Astrocyte of the cerebellum (primary cell): ENCODE measurements at regions not wholly inside any gene's neighbourhood (a gene's known extent, or its start where the extent isn't known, plus 50 kb on each side); places are given as distances from the start of the nearest gene placed in this dataset.

Experiments used
- DNase-seq: peaks from one replicate; pipeline ENCODE4 v3.0.0-alpha.2; 2011; ENCODE audit warnings: low read depth
- H3K4me3 ChIP-seq: 2 replicates; pipeline ENCODE4 v1.5.1; 2011; ENCODE audit warnings: mild to moderate bottlenecking, low read depth, low read length, moderate library complexity
- CTCF ChIP-seq: IDR thresholded peaks from 2 replicates; pipeline ENCODE4 v1.5.1; 2012; ENCODE audit warnings: low read length, low read depth, moderate library complexity, mild to moderate bottlenecking; ENCODE audit errors: missing control alignments
- in situ Hi-C: cut with HindIII; loops from 2 replicates; pipeline ENCODE4 v1.10.0; 2017; ENCODE audit warnings: low sequenced_read_pairs

- in situ Hi-C loops, result no loop called here
- H3K4me3 ChIP-seq, result no peak overlapping the region
- no peak for DNase-seq
- TF ChIP-seq CTCF, result no peak
Measured at GRCh38 chr19:33894787-33895186, 98.1 kb downstream of the KCTD15 start.

- no peak for TF ChIP-seq CTCF
- H3K4me3 ChIP-seq, result no peak overlapping the region
- no peak for DNase-seq
- in situ Hi-C loops, result no loop called here
Measured at GRCh38 chr19:33895366-33895765, 98.7 kb downstream of the KCTD15 start.

- in situ Hi-C loops, result no loop called here
- H3K4me3 ChIP-seq, result no peak overlapping the region
- no peak for TF ChIP-seq CTCF
- DNase-seq, result no peak
Measured at GRCh38 chr19:33898062-33898677, 101.5 kb downstream of the KCTD15 start.

- no peak for TF ChIP-seq CTCF
- in situ Hi-C loops, result no loop called here
- no peak overlapping the region for H3K4me3 ChIP-seq
- no peak for DNase-seq
Measured at GRCh38 chr19:33900817-33901216, 104.1 kb downstream of the KCTD15 start.

- no peak for TF ChIP-seq CTCF
- in situ Hi-C loops, result no loop called here
Measured at GRCh38 chr19:33902395-33902794, 105.7 kb downstream of the KCTD15 start.

GRCh38 chr19:33902802-33903488 lies 106.3 kb downstream of the KCTD15 start:
- H3K4me3 ChIP-seq, result no peak overlapping the region
- DNase-seq, result no peak
- no peak for TF ChIP-seq CTCF
- in situ Hi-C loops, result no loop called here

More at GRCh38 chr19:33902395-33902794, 105.7 kb downstream of the KCTD15 start:
- no peak for DNase-seq
- H3K4me3 ChIP-seq, result no peak overlapping the region
